ENCODE measurements at regions not wholly inside any gene's neighbourhood (a gene's known extent, or its start where the extent isn't known, plus 50 kb on each side); places are given as distances from the start of the nearest gene placed in this dataset.

DNA sequence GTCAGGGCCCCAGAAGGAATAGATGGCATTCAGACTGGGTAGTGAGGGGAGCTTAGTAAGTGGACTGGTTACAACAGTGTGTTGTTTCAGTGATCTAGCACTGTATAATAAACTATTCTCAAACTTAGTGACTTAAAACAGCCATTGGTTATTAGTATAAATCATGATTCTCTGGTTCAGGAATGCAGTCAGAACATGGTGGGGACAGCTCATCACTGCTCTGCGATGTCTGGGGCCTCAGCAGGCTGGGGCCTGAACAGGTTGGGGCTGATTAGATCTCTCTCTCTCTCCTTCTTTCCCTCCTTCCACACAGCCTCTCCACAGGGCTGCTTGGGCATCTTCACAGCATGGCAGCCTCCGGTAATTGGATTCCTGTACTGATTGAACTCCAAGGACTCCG is 160.4 kb downstream of the GATB start:
- H3K36me3 ChIP-seq: no peaks in the 10 kb centered on the region
- 74% methylated on average over 3 of the region's 3 CpGs for WGBS
- TF ChIP-seq, protein P1, sequence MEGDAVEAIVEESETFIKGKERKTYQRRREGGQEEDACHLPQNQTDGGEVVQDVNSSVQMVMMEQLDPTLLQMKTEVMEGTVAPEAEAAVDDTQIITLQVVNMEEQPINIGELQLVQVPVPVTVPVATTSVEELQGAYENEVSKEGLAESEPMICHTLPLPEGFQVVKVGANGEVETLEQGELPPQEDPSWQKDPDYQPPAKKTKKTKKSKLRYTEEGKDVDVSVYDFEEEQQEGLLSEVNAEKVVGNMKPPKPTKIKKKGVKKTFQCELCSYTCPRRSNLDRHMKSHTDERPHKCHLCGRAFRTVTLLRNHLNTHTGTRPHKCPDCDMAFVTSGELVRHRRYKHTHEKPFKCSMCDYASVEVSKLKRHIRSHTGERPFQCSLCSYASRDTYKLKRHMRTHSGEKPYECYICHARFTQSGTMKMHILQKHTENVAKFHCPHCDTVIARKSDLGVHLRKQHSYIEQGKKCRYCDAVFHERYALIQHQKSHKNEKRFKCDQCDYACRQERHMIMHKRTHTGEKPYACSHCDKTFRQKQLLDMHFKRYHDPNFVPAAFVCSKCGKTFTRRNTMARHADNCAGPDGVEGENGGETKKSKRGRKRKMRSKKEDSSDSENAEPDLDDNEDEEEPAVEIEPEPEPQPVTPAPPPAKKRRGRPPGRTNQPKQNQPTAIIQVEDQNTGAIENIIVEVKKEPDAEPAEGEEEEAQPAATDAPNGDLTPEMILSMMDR (IDR thresholded peaks at IDR 0.05): no peak
- TF ChIP-seq POLR2A (IDR thresholded peaks at IDR 0.05): no peak
- TF ChIP-seq POLR2AphosphoS5 (IDR thresholded peaks at IDR 0.05): no peak
- no peak for TF ChIP-seq EP300 (IDR thresholded peaks at IDR 0.05)

DNA sequence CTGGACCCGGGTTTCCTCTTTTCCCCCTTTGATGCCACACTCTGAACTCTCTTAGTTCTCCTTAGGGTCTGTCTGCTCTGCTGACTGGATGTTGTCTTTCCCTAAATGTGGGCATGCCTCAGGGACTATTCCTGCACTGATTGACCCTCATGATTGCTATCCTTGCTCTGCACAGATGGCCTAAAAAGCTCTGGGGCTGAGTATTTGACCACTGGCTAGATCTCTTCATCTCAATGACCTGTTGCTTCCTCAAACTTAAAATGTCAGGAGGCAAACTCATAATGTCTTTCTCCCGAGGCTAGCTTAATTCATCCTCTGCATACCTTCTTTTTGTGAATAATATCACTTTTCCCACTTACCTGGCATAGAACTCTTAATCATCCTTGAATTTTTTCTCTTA is 157.4 kb downstream of the GATB start:
- no peaks in the 10 kb centered on the region for H3K36me3 ChIP-seq
- WGBS: 76% methylated on average over 2 of the region's 2 CpGs
- H3K9me3 ChIP-seq: no peaks in the 10 kb centered on the region
- no peaks in the 10 kb centered on the region for H3K27me3 ChIP-seq
- no peak overlapping the region for H3K27ac ChIP-seq
- no peak for DNase-seq (ENCODE audit: low spot score in 2 of 2)
- H3K4me1 ChIP-seq: no peaks in the 10 kb centered on the region
- H3K4me3 ChIP-seq: no peak overlapping the region
- TF ChIP-seq EP300 (IDR thresholded peaks at IDR 0.05) (no peak), POLR2A (IDR thresholded peaks at IDR 0.05) (no peak), POLR2AphosphoS5 (IDR thresholded peaks at IDR 0.05) (no peak)
- TF ChIP-seq, protein P1 (IDR thresholded peaks at IDR 0.05): no peak

More for the DNA sequence above, 160.4 kb downstream of the GATB start:
- Histone ChIP-seq H3K4me3 (no peak overlapping the region), H3K4me1 (no peaks in the 10 kb centered on the region), H3K27me3 (no peaks in the 10 kb centered on the region), H3K9me3 (no peaks in the 10 kb centered on the region), H3K27ac (no peak overlapping the region)
- no peak for DNase-seq (ENCODE audit: low spot score in 2 of 2)

- DNase-seq (ENCODE audit: low spot score in 2 of 2): no peak
- no peak overlapping the region for H3K4me3 ChIP-seq
- H3K27me3 ChIP-seq: no peaks in the 10 kb centered on the region
- TF ChIP-seq POLR2A (IDR thresholded peaks at IDR 0.05) (no peak), EP300 (IDR thresholded peaks at IDR 0.05) (no peak)
- TF ChIP-seq, protein P1 (IDR thresholded peaks at IDR 0.05): peak in 1 of 2 donors; percentile 5
- no peak overlapping the region for H3K27ac ChIP-seq
- no peaks in the 10 kb centered on the region for H3K9me3 ChIP-seq
- H3K36me3 ChIP-seq: no peaks in the 10 kb centered on the region
- no peaks in the 10 kb centered on the region for H3K4me1 ChIP-seq
- 59% methylated on average over 5 of the region's 5 CpGs for WGBS
Observed at GRCh38 chr4:151604238-151604637, 156.6 kb downstream of the GATB start.

DNA sequence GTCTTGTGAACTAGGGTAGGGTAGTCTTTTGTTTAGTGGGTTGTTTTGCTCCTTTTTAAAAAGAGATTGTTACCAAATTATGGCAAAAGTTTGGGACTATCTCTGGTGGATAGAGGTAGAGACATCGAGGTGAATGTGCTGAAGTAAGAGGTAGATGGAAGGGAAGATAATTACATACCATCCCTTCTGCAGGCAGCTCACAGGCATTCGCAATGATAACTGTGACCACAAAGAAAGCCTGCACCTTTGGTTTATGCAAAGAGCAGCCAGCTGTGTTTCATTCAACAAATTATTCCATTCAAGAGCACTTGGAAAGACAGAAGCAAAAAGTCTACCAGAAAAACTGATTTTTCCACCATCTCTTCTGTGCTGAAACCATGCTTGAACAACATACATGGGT is 155.6 kb downstream of the GATB start:
- Histone ChIP-seq H3K4me1 (no peaks in the 10 kb centered on the region), H3K27ac (no peak overlapping the region), H3K4me3 (no peak overlapping the region), H3K36me3 (no peaks in the 10 kb centered on the region), H3K9me3 (no peaks in the 10 kb centered on the region), H3K27me3 (no peaks in the 10 kb centered on the region)
- TF ChIP-seq EP300 (IDR thresholded peaks at IDR 0.05) (no peak), POLR2A (IDR thresholded peaks at IDR 0.05) (no peak), POLR2AphosphoS5 (IDR thresholded peaks at IDR 0.05) (no peak)
- TF ChIP-seq, protein P1 (IDR thresholded peaks at IDR 0.05): no peak
- DNase-seq (ENCODE audit: low spot score in 2 of 2): no peak
- 77% methylated on average over 2 of the region's 2 CpGs for WGBS

- Histone ChIP-seq H3K27ac (no peak overlapping the region), H3K4me1 (no peaks in the 10 kb centered on the region), H3K36me3 (no peaks in the 10 kb centered on the region), H3K27me3 (no peaks in the 10 kb centered on the region), H3K4me3 (no peak overlapping the region), H3K9me3 (no peaks in the 10 kb centered on the region)
- DNase-seq (ENCODE audit: low spot score in 2 of 2): no peak
- WGBS: 64% methylated on average over 5 of the region's 5 CpGs
- TF ChIP-seq EP300 (IDR thresholded peaks at IDR 0.05) (no peak), POLR2AphosphoS5 (IDR thresholded peaks at IDR 0.05) (no peak), POLR2A (IDR thresholded peaks at IDR 0.05) (no peak)
- TF ChIP-seq, protein P1 (IDR thresholded peaks at IDR 0.05): no peak
Observed at GRCh38 chr4:151606061-151606460, 154.7 kb downstream of the GATB start.

Measured in suprapubic skin (tissue), 4 donors.